ENCODE measurements at regions not wholly inside any gene's neighbourhood (a gene's known extent, or its start where the extent isn't known, plus 50 kb on each side); places are given as distances from the start of the nearest gene placed in this dataset.

DNA sequence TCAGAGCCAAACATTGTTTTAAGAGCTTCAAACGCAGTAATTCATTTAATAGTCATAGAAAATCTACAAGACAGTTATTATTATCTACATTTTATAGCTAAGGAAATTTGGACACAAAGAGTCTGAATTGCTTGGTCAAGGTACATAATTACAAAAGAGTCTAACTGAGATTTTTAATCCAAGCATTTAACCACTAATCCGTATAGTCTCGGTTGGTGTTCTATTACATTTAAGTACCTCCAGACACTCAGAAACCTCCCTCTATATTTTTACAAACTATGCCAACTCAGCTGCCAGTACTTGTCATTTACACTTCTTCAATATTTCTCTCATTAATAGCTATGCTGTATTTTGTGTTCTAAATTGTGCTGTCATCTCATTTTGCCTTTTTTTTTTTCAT is 240.2 kb upstream of the PLSCR5 start:
- TF ChIP-seq, protein P1, sequence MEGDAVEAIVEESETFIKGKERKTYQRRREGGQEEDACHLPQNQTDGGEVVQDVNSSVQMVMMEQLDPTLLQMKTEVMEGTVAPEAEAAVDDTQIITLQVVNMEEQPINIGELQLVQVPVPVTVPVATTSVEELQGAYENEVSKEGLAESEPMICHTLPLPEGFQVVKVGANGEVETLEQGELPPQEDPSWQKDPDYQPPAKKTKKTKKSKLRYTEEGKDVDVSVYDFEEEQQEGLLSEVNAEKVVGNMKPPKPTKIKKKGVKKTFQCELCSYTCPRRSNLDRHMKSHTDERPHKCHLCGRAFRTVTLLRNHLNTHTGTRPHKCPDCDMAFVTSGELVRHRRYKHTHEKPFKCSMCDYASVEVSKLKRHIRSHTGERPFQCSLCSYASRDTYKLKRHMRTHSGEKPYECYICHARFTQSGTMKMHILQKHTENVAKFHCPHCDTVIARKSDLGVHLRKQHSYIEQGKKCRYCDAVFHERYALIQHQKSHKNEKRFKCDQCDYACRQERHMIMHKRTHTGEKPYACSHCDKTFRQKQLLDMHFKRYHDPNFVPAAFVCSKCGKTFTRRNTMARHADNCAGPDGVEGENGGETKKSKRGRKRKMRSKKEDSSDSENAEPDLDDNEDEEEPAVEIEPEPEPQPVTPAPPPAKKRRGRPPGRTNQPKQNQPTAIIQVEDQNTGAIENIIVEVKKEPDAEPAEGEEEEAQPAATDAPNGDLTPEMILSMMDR (conservative IDR thresholded peaks at IDR 0.05; ENCODE audit: low read depth in 2 of 2) = no peak
- no peak for TF ChIP-seq NANOG (IDR thresholded peaks at IDR 0.05; ENCODE audit: borderline replicate concordance)
- TF ChIP-seq EZH2phosphoT487 (IDR thresholded peaks at IDR 0.05; ENCODE audit: unreplicated experiment) = no peak
- TF ChIP-seq ZNF331 (CRISPR knock-in tag; IDR thresholded peaks at IDR 0.05; ENCODE audit: low read depth) = no peak
- TF ChIP-seq POLR2AphosphoS5 (IDR thresholded peaks at IDR 0.05; ENCODE audit: low read depth) = no peak
- no peak for TF ChIP-seq JUNB (IDR thresholded peaks at IDR 0.05; ENCODE audit: unreplicated experiment)
- TF ChIP-seq EZH2 (IDR thresholded peaks at IDR 0.05; ENCODE audit: low read depth, unreplicated experiment) = no peak
- TF ChIP-seq, protein P2, sequence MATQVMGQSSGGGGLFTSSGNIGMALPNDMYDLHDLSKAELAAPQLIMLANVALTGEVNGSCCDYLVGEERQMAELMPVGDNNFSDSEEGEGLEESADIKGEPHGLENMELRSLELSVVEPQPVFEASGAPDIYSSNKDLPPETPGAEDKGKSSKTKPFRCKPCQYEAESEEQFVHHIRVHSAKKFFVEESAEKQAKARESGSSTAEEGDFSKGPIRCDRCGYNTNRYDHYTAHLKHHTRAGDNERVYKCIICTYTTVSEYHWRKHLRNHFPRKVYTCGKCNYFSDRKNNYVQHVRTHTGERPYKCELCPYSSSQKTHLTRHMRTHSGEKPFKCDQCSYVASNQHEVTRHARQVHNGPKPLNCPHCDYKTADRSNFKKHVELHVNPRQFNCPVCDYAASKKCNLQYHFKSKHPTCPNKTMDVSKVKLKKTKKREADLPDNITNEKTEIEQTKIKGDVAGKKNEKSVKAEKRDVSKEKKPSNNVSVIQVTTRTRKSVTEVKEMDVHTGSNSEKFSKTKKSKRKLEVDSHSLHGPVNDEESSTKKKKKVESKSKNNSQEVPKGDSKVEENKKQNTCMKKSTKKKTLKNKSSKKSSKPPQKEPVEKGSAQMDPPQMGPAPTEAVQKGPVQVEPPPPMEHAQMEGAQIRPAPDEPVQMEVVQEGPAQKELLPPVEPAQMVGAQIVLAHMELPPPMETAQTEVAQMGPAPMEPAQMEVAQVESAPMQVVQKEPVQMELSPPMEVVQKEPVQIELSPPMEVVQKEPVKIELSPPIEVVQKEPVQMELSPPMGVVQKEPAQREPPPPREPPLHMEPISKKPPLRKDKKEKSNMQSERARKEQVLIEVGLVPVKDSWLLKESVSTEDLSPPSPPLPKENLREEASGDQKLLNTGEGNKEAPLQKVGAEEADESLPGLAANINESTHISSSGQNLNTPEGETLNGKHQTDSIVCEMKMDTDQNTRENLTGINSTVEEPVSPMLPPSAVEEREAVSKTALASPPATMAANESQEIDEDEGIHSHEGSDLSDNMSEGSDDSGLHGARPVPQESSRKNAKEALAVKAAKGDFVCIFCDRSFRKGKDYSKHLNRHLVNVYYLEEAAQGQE (IDR thresholded peaks at IDR 0.05; ENCODE audit: unreplicated experiment) = no peak
- TF ChIP-seq, protein P3, sequence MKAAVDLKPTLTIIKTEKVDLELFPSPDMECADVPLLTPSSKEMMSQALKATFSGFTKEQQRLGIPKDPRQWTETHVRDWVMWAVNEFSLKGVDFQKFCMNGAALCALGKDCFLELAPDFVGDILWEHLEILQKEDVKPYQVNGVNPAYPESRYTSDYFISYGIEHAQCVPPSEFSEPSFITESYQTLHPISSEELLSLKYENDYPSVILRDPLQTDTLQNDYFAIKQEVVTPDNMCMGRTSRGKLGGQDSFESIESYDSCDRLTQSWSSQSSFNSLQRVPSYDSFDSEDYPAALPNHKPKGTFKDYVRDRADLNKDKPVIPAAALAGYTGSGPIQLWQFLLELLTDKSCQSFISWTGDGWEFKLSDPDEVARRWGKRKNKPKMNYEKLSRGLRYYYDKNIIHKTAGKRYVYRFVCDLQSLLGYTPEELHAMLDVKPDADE (IDR thresholded peaks at IDR 0.05) = no peak
- no peak for TF ChIP-seq CREB1 (CRISPR knock-in tag; IDR thresholded peaks at IDR 0.05; ENCODE audit: low read depth)
